Astrocyte (in vitro differentiated cells and primary cell): ENCODE measurements at regions not wholly inside any gene's neighbourhood (a gene's known extent, or its start where the extent isn't known, plus 50 kb on each side); places are given as distances from the start of the nearest gene placed in this dataset.

Source experiments
- DNase-seq: peaks from one replicate; pipeline ENCODE4 v3.0.0-alpha.2; 2010; ENCODE audit warnings: low read depth
- FAIRE-seq: peaks from 2 replicates; lab custom pipeline; 2011; peaks lifted over from hg19 to GRCh38; lab: Jason Lieb, UNC
- H2AFZ ChIP-seq: 2 replicates; pipeline ENCODE4 v1.6.0; 2012; ENCODE audit warnings: low read depth, low read length, inconsistent platforms
- H3K27ac ChIP-seq: 2 replicates; pipeline ENCODE4 v1.5.1; 2011; ENCODE audit warnings: low read depth, low read length, inconsistent platforms
- H3K27me3 ChIP-seq: 2 replicates; pipeline ENCODE4 v1.6.0; 2011; ENCODE audit warnings: low read length, inconsistent platforms; ENCODE audit not compliant: insufficient read depth
- H3K36me3 ChIP-seq: 2 replicates; pipeline ENCODE4 v1.5.1; 2011; ENCODE audit warnings: low read length, inconsistent platforms; ENCODE audit not compliant: insufficient read depth
- H3K4me1 ChIP-seq: 2 replicates; pipeline ENCODE4 v1.5.1; 2011; ENCODE audit warnings: low read length, inconsistent platforms; ENCODE audit not compliant: insufficient read depth
- H3K4me2 ChIP-seq: 2 replicates; pipeline ENCODE4 v1.6.0; 2012; ENCODE audit warnings: low read length, inconsistent platforms
- H3K4me3 ChIP-seq: 2 replicates; pipeline ENCODE4 v1.5.1; 2011; ENCODE audit warnings: low read depth, mild to moderate bottlenecking, low read length, inconsistent platforms; ENCODE audit not compliant: insufficient read depth
- H3K79me2 ChIP-seq: 2 replicates; pipeline ENCODE4 v1.6.0; 2012; ENCODE audit warnings: mild to moderate bottlenecking, low read length, inconsistent platforms; ENCODE audit not compliant: insufficient read depth
- H3K9ac ChIP-seq: 2 replicates; pipeline ENCODE4 v1.6.0; 2012; ENCODE audit warnings: mild to moderate bottlenecking, low read length, inconsistent platforms
- H3K9me3 ChIP-seq: 2 replicates; pipeline ENCODE4 v1.5.1; 2012; ENCODE audit warnings: low read depth, mild to moderate bottlenecking, low read length, inconsistent platforms; ENCODE audit not compliant: insufficient read depth
- H4K20me1 ChIP-seq: 2 replicates; pipeline ENCODE4 v1.6.0; 2012; ENCODE audit warnings: low read length, inconsistent platforms; ENCODE audit not compliant: insufficient read depth
- H3K27ac Mint-ChIP-seq: one replicate; pipeline ENCODE4 v1.8.0; 2021; ENCODE audit warnings: mild to moderate bottlenecking, mixed read lengths; ENCODE audit not compliant: unreplicated experiment
- H3K27me3 Mint-ChIP-seq: one replicate; pipeline ENCODE4 v1.8.0; 2021; ENCODE audit warnings: low read depth, mixed read lengths; ENCODE audit not compliant: unreplicated experiment
- H3K36me3 Mint-ChIP-seq: one replicate; pipeline ENCODE4 v1.8.0; 2021; ENCODE audit warnings: low read depth, mixed read lengths; ENCODE audit not compliant: unreplicated experiment
- H3K4me1 Mint-ChIP-seq: one replicate; pipeline ENCODE4 v1.8.0; 2021; ENCODE audit warnings: low read depth, mixed read lengths; ENCODE audit not compliant: unreplicated experiment
- H3K4me3 Mint-ChIP-seq: one replicate; pipeline ENCODE4 v1.8.0; 2021; ENCODE audit warnings: mild to moderate bottlenecking, moderate library complexity, mixed read lengths; ENCODE audit not compliant: unreplicated experiment
- H3K9me3 Mint-ChIP-seq: one replicate; pipeline ENCODE4 v1.8.0; 2021; ENCODE audit warnings: mild to moderate bottlenecking, mixed read lengths; ENCODE audit not compliant: unreplicated experiment
- CTCF ChIP-seq: IDR thresholded peaks from 2 replicates; pipeline ENCODE4 v1.5.1; 2011; ENCODE audit warnings: low read depth, mild to moderate bottlenecking, inconsistent platforms, low read length, moderate library complexity; ENCODE audit not compliant: insufficient read depth
- EZH2 ChIP-seq: IDR thresholded peaks from 2 replicates; pipeline ENCODE4 v1.6.1; 2012; ENCODE audit warnings: mild to moderate bottlenecking, low read length, inconsistent platforms; ENCODE audit not compliant: insufficient read depth

- Histone ChIP-seq H3K4me2 (no peak overlapping the region), H3K36me3 (no peaks in the 10 kb centered on the region), H3K4me1 (no peaks in the 10 kb centered on the region), H3K4me3 (no peak overlapping the region), H3K9ac (no peak overlapping the region), H3K9me3 (no peaks in the 10 kb centered on the region), H3K27me3 (no peaks in the 10 kb centered on the region), H3K79me2 (no peaks in the 10 kb centered on the region), H4K20me1 (no peaks in the 10 kb centered on the region), H2AFZ (no peak overlapping the region), H3K27ac (no peak overlapping the region)
- H3K9me3 Mint-ChIP-seq, result no peaks in the 10 kb centered on the region
- FAIRE-seq (no peak), DNase-seq (no peak)
- no peaks in the 10 kb centered on the region for H3K36me3 Mint-ChIP-seq
- no peaks in the 10 kb centered on the region for H3K4me1 Mint-ChIP-seq
- H3K4me3 Mint-ChIP-seq, result no peak overlapping the region
- H3K27me3 Mint-ChIP-seq, result no peaks in the 10 kb centered on the region
- no peak overlapping the region for H3K27ac Mint-ChIP-seq
- TF ChIP-seq EZH2 (no peak), CTCF (no peak)
These were observed 383.7 kb downstream of the PPP3CA start for GRCh38 chr4:100963627-100964026.

GRCh38 chr4:100962698-100963097, 384.6 kb downstream of the PPP3CA start:
- Histone ChIP-seq H3K4me1 (no peaks in the 10 kb centered on the region), H3K79me2 (no peaks in the 10 kb centered on the region), H3K36me3 (no peaks in the 10 kb centered on the region), H3K9ac (no peak overlapping the region), H3K4me2 (no peak overlapping the region), H3K27me3 (no peaks in the 10 kb centered on the region), H3K27ac (no peak overlapping the region), H2AFZ (no peak overlapping the region), H3K9me3 (no peaks in the 10 kb centered on the region), H4K20me1 (no peaks in the 10 kb centered on the region), H3K4me3 (no peak overlapping the region)
- FAIRE-seq (no peak), DNase-seq (no peak)
- Mint-ChIP-seq H3K9me3 (no peaks in the 10 kb centered on the region), H3K27ac (no peak overlapping the region), H3K27me3 (no peaks in the 10 kb centered on the region), H3K36me3 (no peaks in the 10 kb centered on the region), H3K4me3 (no peak overlapping the region), H3K4me1 (no peaks in the 10 kb centered on the region)
- TF ChIP-seq EZH2, result no peak
- TF ChIP-seq CTCF, result no peak

- no peak overlapping the region for H3K27ac ChIP-seq
- no peaks in the 10 kb centered on the region for H3K79me2 ChIP-seq
- Mint-ChIP-seq H3K4me3 (no peak overlapping the region), H3K36me3 (no peaks in the 10 kb centered on the region), H3K9me3 (no peaks in the 10 kb centered on the region), H3K27me3 (no peaks in the 10 kb centered on the region), H3K27ac (no peak overlapping the region), H3K4me1 (no peaks in the 10 kb centered on the region)
- H3K4me1 ChIP-seq, result no peaks in the 10 kb centered on the region
- FAIRE-seq (no peak), DNase-seq (no peak)
- no peak overlapping the region for H3K4me3 ChIP-seq
- no peaks in the 10 kb centered on the region for H3K36me3 ChIP-seq
- no peak for TF ChIP-seq CTCF
- TF ChIP-seq EZH2, result no peak
- no peaks in the 10 kb centered on the region for H3K9me3 ChIP-seq
- H4K20me1 ChIP-seq, result no peaks in the 10 kb centered on the region
- H2AFZ ChIP-seq, result no peak overlapping the region
- H3K27me3 ChIP-seq, result no peaks in the 10 kb centered on the region
- H3K9ac ChIP-seq, result no peak overlapping the region
- H3K4me2 ChIP-seq, result no peak overlapping the region
These were observed 387.1 kb downstream of the PPP3CA start for GRCh38 chr4:100960232-100960631.
